ENCODE measurements at regions not wholly inside any gene's neighbourhood (a gene's known extent, or its start where the extent isn't known, plus 50 kb on each side); places are given as distances from the start of the nearest gene placed in this dataset.

DNA sequence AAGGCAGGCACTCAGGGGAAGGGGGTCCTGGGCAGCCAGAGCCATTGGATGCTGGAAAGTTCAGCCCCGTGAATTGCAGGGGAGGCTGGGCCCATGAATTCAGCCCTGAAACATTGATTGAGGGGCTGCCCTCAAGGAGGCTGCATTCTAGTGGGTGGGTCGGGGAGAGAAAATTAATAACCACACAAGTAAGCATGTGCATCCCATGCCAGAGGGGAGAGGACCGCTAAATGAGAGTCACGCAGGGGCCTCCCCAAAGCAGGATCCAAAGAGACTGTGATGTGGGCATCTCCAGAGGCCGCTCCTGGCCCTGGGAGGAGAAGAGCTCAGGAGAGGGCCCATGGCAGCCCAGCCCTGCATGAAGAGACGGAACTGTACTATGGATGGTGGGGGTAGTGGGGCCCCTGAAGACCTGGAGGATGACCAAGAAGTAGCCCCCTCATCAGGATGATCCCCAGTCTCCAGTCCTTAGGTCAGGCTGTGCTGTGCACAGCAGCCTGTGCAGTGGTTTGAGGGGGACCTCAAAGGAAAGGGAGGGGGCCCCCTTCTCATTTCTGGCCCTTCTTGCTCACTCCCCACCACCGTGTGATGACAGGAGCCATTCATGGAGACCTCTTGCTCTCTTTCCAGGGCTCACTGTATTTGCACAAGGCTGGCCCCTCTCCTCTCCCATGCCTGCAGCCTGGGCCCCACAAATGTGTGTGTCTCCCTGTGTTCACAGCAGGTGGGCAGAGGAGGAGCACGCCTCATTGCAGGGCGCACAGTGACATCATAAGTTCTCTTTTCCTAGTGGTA lies 233.6 kb upstream of the IRX1 start:
- TF ChIP-seq, protein P1, sequence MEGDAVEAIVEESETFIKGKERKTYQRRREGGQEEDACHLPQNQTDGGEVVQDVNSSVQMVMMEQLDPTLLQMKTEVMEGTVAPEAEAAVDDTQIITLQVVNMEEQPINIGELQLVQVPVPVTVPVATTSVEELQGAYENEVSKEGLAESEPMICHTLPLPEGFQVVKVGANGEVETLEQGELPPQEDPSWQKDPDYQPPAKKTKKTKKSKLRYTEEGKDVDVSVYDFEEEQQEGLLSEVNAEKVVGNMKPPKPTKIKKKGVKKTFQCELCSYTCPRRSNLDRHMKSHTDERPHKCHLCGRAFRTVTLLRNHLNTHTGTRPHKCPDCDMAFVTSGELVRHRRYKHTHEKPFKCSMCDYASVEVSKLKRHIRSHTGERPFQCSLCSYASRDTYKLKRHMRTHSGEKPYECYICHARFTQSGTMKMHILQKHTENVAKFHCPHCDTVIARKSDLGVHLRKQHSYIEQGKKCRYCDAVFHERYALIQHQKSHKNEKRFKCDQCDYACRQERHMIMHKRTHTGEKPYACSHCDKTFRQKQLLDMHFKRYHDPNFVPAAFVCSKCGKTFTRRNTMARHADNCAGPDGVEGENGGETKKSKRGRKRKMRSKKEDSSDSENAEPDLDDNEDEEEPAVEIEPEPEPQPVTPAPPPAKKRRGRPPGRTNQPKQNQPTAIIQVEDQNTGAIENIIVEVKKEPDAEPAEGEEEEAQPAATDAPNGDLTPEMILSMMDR (IDR thresholded peaks at IDR 0.05), result no peak

DNA sequence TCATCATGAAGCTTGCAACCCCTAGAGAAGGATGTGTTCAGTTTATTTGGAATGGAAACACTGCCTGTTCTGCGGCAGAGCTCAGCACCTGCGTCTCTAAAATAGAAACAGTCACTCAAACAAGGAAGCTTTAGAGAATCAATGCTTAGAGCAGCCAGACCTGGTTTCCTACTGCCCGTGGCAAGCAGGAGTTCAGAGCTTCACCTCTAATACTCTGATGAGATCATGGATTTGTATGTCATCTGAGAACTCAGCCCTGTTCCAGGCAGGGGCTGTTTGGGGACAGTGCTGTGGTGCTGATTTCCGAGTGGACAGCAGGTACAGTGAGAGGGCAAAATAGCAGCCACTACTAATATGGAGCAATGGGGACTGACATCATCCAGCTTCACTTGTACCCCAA lies 236.0 kb upstream of the IRX1 start:
- TF ChIP-seq, protein P1 (IDR thresholded peaks at IDR 0.05), result no peak

DNA sequence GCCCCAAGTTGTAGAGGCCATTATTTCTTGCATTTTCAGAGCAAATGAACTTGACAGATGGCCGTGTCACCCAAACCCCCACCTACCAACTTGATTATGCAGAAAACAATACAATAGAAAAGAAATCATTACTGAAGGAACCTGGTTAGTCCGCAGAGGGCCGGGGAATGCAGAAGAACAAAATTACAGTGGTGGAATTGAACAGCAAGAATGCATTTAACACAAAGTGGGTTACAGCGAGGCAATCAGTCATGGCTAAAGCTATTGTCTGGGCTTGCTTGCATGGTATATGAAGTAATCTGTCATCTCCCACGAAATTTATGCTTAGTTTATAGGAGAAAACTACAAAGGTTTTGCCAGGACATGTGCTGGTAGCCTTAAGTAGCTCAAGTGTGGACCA lies 238.3 kb upstream of the IRX1 start:
- TF ChIP-seq, protein P1 (IDR thresholded peaks at IDR 0.05), result no peak

DNA sequence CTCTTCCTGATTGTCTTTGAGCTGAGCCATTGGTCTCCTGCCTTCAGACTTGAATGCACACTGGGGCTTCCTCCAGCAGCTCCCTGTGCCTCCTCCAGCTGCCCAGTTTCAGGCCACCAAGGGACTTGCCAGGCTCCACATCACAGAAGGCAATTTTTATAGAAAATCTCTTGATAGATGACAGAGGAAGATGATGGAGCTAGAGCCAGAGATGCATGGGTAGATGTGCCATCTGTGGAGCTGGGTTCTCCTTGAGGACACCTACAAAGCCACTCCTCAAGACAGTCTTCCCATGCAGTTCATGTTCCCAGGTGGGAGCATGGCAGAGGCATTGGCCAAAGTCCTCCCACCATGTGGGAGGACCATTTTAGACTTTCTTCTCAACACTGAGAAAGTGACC lies 239.6 kb upstream of the IRX1 start:
- TF ChIP-seq, protein P1 (IDR thresholded peaks at IDR 0.05), result no peak

DNA sequence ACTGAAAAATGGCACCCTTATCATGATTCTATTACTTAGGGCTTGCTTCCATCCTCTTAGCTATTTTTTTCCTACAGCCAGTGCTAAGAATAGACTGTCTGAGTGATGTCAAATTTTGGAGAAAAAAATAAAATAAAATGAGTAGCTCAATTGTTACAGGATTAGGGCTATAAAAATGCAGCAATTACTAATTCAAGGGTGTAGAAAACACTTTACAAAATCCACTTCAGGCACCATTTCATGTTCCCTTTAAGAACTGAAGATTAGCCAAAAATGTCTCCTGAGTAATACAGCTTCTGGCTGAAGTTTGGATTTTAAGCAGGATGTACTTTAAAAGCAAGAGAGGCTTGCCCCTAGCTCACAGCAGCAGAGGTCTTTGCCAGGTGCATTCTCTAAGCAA lies 240.5 kb upstream of the IRX1 start:
- TF ChIP-seq, protein P1 (IDR thresholded peaks at IDR 0.05), result no peak

DNA sequence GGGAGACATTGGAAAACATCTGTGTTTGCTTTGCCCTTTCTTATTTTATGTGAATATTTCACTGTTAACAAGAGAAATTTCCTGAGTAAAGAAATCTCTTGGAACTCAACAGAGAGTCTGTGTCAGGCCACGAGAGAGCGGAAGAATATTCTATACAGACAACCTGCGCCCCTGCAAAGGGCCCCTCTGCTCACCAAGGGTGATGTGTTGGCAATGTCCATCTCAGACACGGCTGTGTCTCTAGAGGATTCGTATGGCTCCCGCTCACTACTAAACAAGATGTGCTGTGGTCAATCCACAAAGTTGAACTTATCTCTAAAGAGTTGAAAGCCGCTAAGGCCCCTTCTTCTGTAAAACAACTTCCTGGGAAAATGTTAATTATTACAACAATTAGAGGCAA lies 241.0 kb upstream of the IRX1 start:
- TF ChIP-seq, protein P1 (IDR thresholded peaks at IDR 0.05), result no peak

DNA sequence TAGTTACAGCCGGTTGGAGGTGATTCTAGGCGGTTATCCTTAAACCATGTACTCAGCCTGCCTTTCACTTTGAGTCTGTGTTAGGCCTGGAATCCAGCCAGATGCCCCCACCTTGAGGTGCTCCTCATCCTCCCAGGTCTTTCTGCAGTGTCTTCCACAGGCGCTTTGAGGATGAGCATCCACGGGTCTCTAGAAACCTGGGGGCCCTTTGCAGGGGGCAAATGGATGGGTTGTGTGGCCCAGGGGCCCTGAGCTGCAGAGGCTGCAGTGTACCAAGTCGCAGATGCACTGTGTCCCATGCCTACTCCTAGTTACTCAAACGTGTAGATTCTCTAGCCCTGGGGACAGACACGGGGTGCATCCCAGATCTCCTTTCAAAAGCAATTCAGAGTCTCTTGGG lies 242.1 kb upstream of the IRX1 start:
- TF ChIP-seq, protein P1 (IDR thresholded peaks at IDR 0.05), result no peak

DNA sequence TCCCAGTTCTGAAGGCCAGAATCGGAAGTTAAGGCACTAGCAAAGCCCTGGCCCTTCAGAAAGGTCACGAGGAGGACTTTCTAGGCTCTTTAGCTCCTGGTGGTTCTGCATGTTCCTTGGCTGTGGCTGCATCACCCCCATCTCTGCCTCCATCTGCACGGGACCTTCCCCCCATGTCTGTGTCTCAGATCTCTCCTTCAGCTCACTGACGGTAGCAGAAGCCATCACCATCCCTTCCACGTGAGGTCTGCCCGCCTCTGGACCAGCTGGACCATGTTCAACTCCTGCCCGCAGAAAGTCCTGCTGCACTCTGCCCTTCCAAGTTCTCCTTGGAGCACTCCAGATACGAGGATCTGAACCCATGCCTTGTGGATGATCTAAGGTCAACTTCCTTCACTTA lies 242.9 kb upstream of the IRX1 start:
- TF ChIP-seq, protein P1 (IDR thresholded peaks at IDR 0.05), result no peak

Data from LNCAP (cell line).